Effector memory CD8-positive, alpha-beta T cell (primary cell): ENCODE measurements at regions not wholly inside any gene's neighbourhood (a gene's known extent, or its start where the extent isn't known, plus 50 kb on each side); places are given as distances from the start of the nearest gene placed in this dataset.

ENCODE experiments used
- ATAC-seq: fragments of 150-1000 bp; cut with Tn5 transposase; replicated peaks from 2 replicates; pipeline ENCODE4 v1.10.0; 2021; ENCODE audit warnings: mild to moderate bottlenecking, moderate library complexity
- DNase-seq, 3 experiments: peaks; one replicate each; pipeline ENCODE4 v3.0.0; 2021
- H3K27ac Mint-ChIP-seq, 2 donors: one replicate each; pipeline ENCODE4 v1.8.0; 2022; ENCODE audit warnings: mild to moderate bottlenecking in 2 of 2, mixed read lengths in 2 of 2, moderate library complexity in 2 of 2
- H3K27me3 Mint-ChIP-seq, 2 donors: one replicate each; pipeline ENCODE4 v1.8.0; 2022; ENCODE audit warnings: mixed read lengths in 2 of 2
- H3K36me3 Mint-ChIP-seq: one replicate; pipeline ENCODE4 v1.8.0; 2022; ENCODE audit warnings: mild to moderate bottlenecking, moderate library complexity, mixed read lengths; ENCODE audit not compliant: insufficient read depth
- H3K4me1 Mint-ChIP-seq, 2 donors: one replicate each; pipeline ENCODE4 v1.8.0; 2022; ENCODE audit warnings: low read depth in 2 of 2, mixed read lengths in 2 of 2
- H3K4me3 Mint-ChIP-seq, 2 donors: one replicate each; pipeline ENCODE4 v1.8.0; 2022; ENCODE audit warnings: mild to moderate bottlenecking in 2 of 2, mixed read lengths in 2 of 2, moderate library complexity in 2 of 2
- H3K9me3 Mint-ChIP-seq, 2 donors: one replicate each; pipeline ENCODE4 v1.8.0; 2022; ENCODE audit warnings: mixed read lengths in 2 of 2

GRCh38 chrX:68932611-68933010 lies 103.8 kb downstream of the EFNB1 start:
- H3K27me3 Mint-ChIP-seq, result no peaks in the 10 kb centered on the region
- peaks cover 2 to 4% of the 10 kb centered on the region in 2 donors for H3K4me1 Mint-ChIP-seq
- H3K4me3 Mint-ChIP-seq, result no peak overlapping the region
- DNase-seq, result no peak
- ATAC-seq, result no peak
- no peak overlapping the region for H3K27ac Mint-ChIP-seq
- no peaks in the 10 kb centered on the region for H3K9me3 Mint-ChIP-seq
- H3K36me3 Mint-ChIP-seq, result peaks cover 4% of the 10 kb centered on the region

GRCh38 chrX:68931345-68931744 lies 102.5 kb downstream of the EFNB1 start:
- ATAC-seq, result no peak
- DNase-seq, result no peak
- H3K27me3 Mint-ChIP-seq, result no peaks in the 10 kb centered on the region
- H3K4me3 Mint-ChIP-seq, result no peak overlapping the region
- H3K27ac Mint-ChIP-seq, result no peak overlapping the region
- H3K36me3 Mint-ChIP-seq, result peaks cover 4% of the 10 kb centered on the region
- H3K9me3 Mint-ChIP-seq, result no peaks in the 10 kb centered on the region
- H3K4me1 Mint-ChIP-seq, result peaks cover 2 to 4% of the 10 kb centered on the region in 2 donors

GRCh38 chrX:68930542-68931317 lies 101.9 kb downstream of the EFNB1 start:
- Mint-ChIP-seq H3K27ac (no peak overlapping the region), H3K9me3 (no peaks in the 10 kb centered on the region), H3K4me3 (no peak overlapping the region), H3K27me3 (no peaks in the 10 kb centered on the region), H3K36me3 (peaks cover 4% of the 10 kb centered on the region), H3K4me1 (peaks cover 2 to 4% of the 10 kb centered on the region in 2 donors)
- ATAC-seq (no peak), DNase-seq (no peak)

- no peaks in the 10 kb centered on the region for H3K4me1 Mint-ChIP-seq
- H3K27ac Mint-ChIP-seq, result no peak overlapping the region
- no peak overlapping the region for H3K4me3 Mint-ChIP-seq
Observed at GRCh38 chrX:68929332-68930150, 100.7 kb downstream of the EFNB1 start.

DNA sequence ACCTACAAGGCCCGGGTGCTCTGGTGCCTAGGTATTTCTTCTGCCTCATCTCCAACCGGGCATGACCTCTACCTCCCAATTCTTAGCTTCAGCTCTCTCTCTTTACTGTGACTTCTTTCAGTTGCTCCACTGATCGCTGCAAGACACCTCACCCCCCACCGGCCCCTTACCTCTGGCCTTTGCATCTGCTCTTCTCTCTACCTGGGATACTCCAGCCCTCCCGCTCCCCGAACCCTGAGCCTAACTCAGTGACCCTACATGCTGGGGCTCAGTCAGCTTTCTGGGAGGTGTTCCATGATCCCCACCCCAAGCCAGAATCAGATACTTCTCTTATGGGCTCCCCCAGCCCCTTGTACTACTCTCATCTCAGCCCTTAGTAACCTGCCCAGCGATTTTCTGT lies 99.6 kb downstream of the EFNB1 start:
- ATAC-seq, result no peak
- Mint-ChIP-seq H3K4me3 (no peak overlapping the region), H3K9me3 (no peaks in the 10 kb centered on the region), H3K36me3 (peaks cover 3% of the 10 kb centered on the region), H3K27me3 (no peaks in the 10 kb centered on the region), H3K27ac (no peak overlapping the region), H3K4me1 (no peaks in the 10 kb centered on the region)
- DNase-seq, result no peak

More at GRCh38 chrX:68929332-68930150, 100.7 kb downstream of the EFNB1 start:
- Mint-ChIP-seq H3K27me3 (no peaks in the 10 kb centered on the region), H3K36me3 (peaks cover 4% of the 10 kb centered on the region), H3K9me3 (no peaks in the 10 kb centered on the region)
- DNase-seq, result no peak
- ATAC-seq, result no peak

DNA sequence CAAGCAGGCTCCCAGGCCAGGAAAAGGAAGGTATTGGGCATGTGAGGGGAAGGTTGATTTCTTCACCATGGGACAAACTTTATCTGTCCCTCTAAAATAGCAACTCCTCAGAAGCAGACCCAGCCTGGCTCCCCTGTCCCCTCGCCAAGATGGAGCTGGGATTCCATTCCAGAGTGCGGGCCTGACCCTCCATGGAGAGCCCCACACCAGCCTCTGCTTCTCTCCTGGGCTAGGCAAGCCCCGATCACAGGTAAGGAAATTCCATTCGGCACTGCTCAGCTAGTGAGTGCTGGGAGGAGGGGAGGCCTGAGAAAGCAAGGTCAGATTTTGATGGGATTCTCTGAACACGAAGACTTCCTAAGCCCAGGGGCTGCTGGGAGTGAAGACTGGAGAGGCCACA lies 98.4 kb downstream of the EFNB1 start:
- no peak for ATAC-seq
- no peaks in the 10 kb centered on the region for H3K9me3 Mint-ChIP-seq
- no peaks in the 10 kb centered on the region for H3K4me1 Mint-ChIP-seq
- no peak for DNase-seq
- H3K27me3 Mint-ChIP-seq, result no peaks in the 10 kb centered on the region
- H3K36me3 Mint-ChIP-seq, result no peaks in the 10 kb centered on the region
- H3K4me3 Mint-ChIP-seq, result no peak overlapping the region
- H3K27ac Mint-ChIP-seq, result no peak overlapping the region

DNA sequence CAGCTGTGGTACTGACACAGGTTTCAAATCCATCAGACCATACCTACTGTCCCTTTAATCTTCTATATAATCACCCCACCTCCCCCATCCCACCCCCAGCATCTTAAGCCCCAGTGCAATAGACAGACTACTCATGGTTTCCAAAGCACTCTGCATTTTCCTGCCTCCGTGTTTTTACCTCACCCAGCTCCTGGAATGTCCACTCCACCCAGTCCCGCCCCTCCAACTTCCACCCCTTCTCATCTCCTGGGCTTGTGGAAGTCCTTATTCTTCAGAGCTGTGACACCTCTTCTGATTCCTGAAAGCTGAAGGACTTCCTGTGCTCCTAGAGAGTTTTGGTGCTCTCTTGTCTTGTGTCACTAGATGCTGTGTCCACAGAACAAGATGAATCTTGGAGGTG lies 94.3 kb downstream of the EFNB1 start:
- no peak for ATAC-seq

DNA sequence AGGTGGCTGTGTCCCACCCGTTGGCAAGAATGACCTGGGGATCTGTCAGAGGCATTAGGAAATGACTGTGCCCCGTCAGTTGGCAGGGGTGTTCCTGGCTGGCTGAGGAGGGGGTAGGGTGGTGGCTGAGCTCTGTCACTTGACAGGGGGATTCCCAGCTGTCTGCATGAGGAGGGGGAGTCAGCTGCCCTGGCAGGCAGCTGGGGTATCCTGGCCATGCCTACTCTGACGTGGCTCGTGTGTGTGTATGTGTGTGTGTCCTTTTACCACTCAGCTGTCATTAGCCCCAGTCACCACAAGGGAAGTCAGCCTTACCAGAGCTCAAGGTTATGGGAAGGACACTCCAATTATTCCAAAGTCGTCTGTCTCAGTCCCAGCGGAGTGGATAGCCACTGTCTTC lies 93.2 kb downstream of the EFNB1 start:
- DNase-seq (no peak), ATAC-seq (no peak)
- Mint-ChIP-seq H3K27me3 (no peaks in the 10 kb centered on the region), H3K4me3 (no peak overlapping the region), H3K4me1 (no peaks in the 10 kb centered on the region), H3K36me3 (no peaks in the 10 kb centered on the region), H3K27ac (no peak overlapping the region), H3K9me3 (no peaks in the 10 kb centered on the region)

More for the DNA sequence above, 94.3 kb downstream of the EFNB1 start:
- Mint-ChIP-seq H3K36me3 (no peaks in the 10 kb centered on the region), H3K27ac (no peak overlapping the region), H3K4me3 (no peak overlapping the region), H3K4me1 (no peaks in the 10 kb centered on the region), H3K9me3 (no peaks in the 10 kb centered on the region), H3K27me3 (no peaks in the 10 kb centered on the region)
- DNase-seq, result no peak

DNA sequence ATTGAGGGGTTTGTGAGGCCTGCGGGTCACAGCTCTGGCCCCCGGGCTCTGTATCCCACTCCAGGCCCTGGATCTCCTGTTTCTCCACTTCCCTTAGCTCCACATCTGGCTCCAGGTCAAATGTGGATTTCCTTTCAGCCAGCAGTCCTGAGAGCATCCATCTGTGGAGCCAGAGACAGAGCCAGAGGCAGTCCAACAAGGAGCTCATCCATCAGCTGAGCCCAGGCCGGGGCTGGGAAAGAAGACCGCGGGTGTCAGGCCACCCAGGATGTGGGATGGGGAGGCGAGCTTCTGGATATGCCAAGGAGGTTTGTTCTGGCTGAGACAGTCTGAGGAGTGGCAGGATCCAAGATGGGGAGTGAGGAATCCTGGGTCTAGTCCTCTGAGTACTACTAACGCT lies 91.7 kb downstream of the EFNB1 start:
- ATAC-seq (no peak), DNase-seq (no peak)
- Mint-ChIP-seq H3K4me3 (no peak overlapping the region), H3K4me1 (no peaks in the 10 kb centered on the region), H3K36me3 (no peaks in the 10 kb centered on the region), H3K27ac (no peak overlapping the region), H3K9me3 (no peaks in the 10 kb centered on the region), H3K27me3 (no peaks in the 10 kb centered on the region)

DNA sequence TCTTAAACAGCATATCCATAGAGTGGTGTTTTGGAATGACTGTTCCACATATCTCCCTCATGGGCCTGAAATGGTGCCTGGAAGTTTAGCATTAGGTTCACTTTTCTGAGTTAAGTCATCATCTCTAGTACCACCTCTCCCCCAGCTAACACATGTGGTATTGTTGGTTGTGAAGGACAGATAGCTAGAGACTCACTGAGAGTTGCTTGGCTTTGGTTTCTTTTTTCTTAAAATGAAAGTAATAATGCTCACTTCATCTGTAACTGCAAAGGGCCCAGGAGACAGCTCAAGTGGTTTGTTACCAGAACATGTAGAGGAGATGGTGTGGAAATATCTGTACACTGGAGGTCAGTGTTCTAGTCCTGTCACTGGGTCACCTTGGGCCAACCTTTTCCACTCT lies 90.9 kb downstream of the EFNB1 start:
- ATAC-seq (no peak), DNase-seq (no peak)
- Mint-ChIP-seq H3K27ac (no peak overlapping the region), H3K4me1 (no peaks in the 10 kb centered on the region), H3K27me3 (no peaks in the 10 kb centered on the region), H3K36me3 (no peaks in the 10 kb centered on the region), H3K4me3 (no peak overlapping the region), H3K9me3 (no peaks in the 10 kb centered on the region)

- no peak overlapping the region for H3K27ac Mint-ChIP-seq
- no peaks in the 10 kb centered on the region for H3K9me3 Mint-ChIP-seq
- H3K4me3 Mint-ChIP-seq, result no peak overlapping the region
- H3K27me3 Mint-ChIP-seq, result peaks cover 3 to 6% of the 10 kb centered on the region in 2 donors
- no peaks in the 10 kb centered on the region for H3K4me1 Mint-ChIP-seq
- no peak for DNase-seq
- no peaks in the 10 kb centered on the region for H3K36me3 Mint-ChIP-seq
- no peak for ATAC-seq
Observed at GRCh38 chrX:68918202-68918601, 89.4 kb downstream of the EFNB1 start.

DNA sequence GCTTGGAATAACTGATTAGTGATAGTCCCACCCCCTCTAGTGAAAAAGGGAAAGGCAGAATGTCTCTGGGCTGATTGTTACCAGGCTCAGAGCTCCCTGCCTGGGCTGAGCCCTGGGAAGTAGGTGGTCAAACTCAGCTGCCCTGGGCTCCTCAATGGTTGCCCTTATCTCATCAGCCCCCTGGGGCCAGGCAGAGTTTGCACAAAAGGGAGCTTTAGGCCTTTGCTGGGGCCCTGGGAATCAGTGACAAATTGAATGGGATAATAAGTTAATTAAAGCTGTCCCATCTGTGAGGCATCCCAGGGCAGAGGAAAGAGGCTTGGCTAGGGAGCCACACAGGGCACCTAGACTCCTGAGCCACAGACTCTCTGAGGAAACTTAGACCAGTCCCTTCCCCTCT lies 89.0 kb downstream of the EFNB1 start:
- DNase-seq (no peak), ATAC-seq (no peak)
- H3K36me3 Mint-ChIP-seq, result no peaks in the 10 kb centered on the region
- peaks cover 0 to 2% of the 10 kb centered on the region in 2 donors for H3K4me1 Mint-ChIP-seq
- no peak overlapping the region for H3K4me3 Mint-ChIP-seq
- H3K27me3 Mint-ChIP-seq, result peaks cover 5 to 10% of the 10 kb centered on the region in 2 donors
- no peak overlapping the region for H3K27ac Mint-ChIP-seq
- H3K9me3 Mint-ChIP-seq, result no peaks in the 10 kb centered on the region

DNA sequence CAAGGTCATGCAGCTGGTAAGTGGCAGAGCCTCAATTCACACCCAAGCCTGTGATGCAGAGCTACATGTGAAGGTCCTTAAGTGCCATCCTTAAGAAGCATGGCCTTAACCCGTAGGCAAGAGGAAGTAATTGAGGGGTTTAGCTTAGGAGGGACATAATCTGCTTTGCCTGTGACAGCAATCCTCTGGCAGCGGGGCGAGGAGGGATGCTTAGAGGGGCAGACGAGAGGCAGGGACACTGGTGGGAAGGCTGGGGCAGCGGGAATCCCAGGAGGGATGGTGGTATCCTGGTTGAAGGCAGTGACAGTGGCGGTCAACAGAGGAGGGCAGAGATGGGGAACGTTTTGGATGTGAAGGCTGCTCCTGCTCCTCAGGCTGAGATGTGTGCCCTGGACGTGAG lies 88.1 kb downstream of the EFNB1 start:
- peaks cover 5 to 18% of the 10 kb centered on the region in 2 donors for H3K27me3 Mint-ChIP-seq
- peaks cover 0 to 4% of the 10 kb centered on the region in 2 donors for H3K4me1 Mint-ChIP-seq
- no peaks in the 10 kb centered on the region for H3K9me3 Mint-ChIP-seq
- DNase-seq (no peak), ATAC-seq (no peak)
- H3K27ac Mint-ChIP-seq, result no peak overlapping the region
- no peak overlapping the region for H3K4me3 Mint-ChIP-seq
- H3K36me3 Mint-ChIP-seq, result no peaks in the 10 kb centered on the region

GRCh38 chrX:68915778-68916177 lies 87.0 kb downstream of the EFNB1 start:
- no peak overlapping the region for H3K27ac Mint-ChIP-seq
- no peak overlapping the region for H3K4me3 Mint-ChIP-seq
- ATAC-seq, result no peak
- peaks cover 0 to 4% of the 10 kb centered on the region in 2 donors for H3K4me1 Mint-ChIP-seq
- H3K36me3 Mint-ChIP-seq, result no peaks in the 10 kb centered on the region
- H3K27me3 Mint-ChIP-seq, result peaks cover 5 to 24% of the 10 kb centered on the region in 2 donors
- no peak for DNase-seq
- no peaks in the 10 kb centered on the region for H3K9me3 Mint-ChIP-seq
